ENCODE measurements at regions not wholly inside any gene's neighbourhood (a gene's known extent, or its start where the extent isn't known, plus 50 kb on each side); places are given as distances from the start of the nearest gene placed in this dataset.

DNA sequence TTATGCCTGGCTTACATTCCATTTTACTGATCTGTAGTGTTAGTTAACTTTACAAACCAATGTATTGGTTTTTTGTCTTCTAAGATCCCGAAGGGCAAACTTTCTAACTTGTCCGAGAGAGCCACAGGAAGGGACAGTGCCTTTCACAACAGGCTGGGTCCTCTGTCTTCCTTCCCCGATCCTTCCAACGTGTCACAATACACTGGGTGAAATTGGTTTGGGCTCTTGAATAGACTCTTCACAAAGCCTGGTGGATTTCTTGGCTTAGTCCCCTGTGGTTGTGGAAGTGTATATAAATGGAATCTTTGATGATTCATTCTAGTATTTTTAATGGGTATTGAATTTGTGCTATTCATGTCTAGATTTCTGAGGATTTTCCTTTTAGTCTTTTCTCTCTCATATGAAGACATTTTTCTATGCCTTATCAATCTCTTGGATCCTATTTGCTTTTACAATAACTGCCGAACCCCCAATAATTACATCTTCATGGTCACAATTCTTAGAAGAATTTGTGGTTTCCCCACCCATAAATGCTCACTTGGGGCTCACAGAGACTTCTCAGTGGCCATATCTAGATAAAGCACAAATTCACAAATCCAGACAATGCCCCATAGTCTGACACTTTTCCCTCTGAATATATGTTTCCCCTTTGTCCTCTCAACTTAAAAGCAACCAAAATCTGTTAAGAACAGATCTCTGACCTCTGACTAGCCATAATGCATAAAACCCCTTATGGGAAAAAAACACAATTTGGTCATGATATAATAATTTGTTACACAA is 107.7 kb downstream of the MTRR start:
- H3K27me3 ChIP-seq (replicated peaks; ENCODE audit: insufficient read depth): no peaks in the 10 kb centered on the region
- no peak overlapping the region for H3K4me3 ChIP-seq
- TF ChIP-seq POLR2AphosphoS5 (IDR thresholded peaks at IDR 0.05) (no peak), CTCF (IDR thresholded peaks at IDR 0.05) (no peak), POLR2A (IDR thresholded peaks at IDR 0.05) (no peak)
- DNase-seq (ENCODE audit: low spot score): no peak
- H3K36me3 ChIP-seq: no peaks in the 10 kb centered on the region
- intact Hi-C loops (cut with DNase I): no loop called here
- H3K27ac ChIP-seq: no peak overlapping the region
- WGBS: 83% methylated on average over 5 of the region's 5 CpGs
- H3K9me3 ChIP-seq: no peaks in the 10 kb centered on the region
- no peaks in the 10 kb centered on the region for H3K4me1 ChIP-seq (replicated peaks)

- intact Hi-C loops (cut with DNase I): no loop called here
- Histone ChIP-seq H3K27me3 (replicated peaks; ENCODE audit: insufficient read depth) (no peaks in the 10 kb centered on the region), H3K36me3 (no peaks in the 10 kb centered on the region), H3K4me1 (replicated peaks) (no peaks in the 10 kb centered on the region), H3K27ac (no peak overlapping the region), H3K4me3 (no peak overlapping the region), H3K9me3 (no peaks in the 10 kb centered on the region)
- WGBS: 30% methylated on average over 1 of the region's 1 CpG
- no peak for TF ChIP-seq CTCF (IDR thresholded peaks at IDR 0.05)
- no peak for TF ChIP-seq POLR2A (IDR thresholded peaks at IDR 0.05)
- TF ChIP-seq POLR2AphosphoS5 (IDR thresholded peaks at IDR 0.05): no peak
- DNase-seq (ENCODE audit: low spot score): no peak
Observed at GRCh38 chr5:7978114-7978513, 109.2 kb downstream of the MTRR start.

DNA sequence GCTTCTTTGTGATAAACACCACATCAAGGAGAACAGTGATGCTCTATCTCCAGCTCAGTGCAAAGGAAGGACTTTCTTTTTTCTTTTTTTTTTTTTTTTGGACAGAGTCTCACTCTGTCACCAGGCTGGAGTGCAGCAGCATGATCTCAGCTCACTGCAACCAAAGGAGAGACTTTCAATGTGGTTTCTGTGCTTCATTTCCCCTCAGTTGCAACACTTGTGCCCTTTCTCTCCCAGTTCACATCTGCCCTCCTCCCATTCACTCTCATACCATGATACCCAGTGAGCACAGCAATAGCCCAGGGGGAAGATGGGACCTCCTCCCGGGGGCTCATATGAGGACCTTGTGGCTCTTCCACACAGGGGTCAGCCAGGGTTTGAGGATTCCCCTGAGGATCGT is 110.0 kb downstream of the MTRR start:
- no peaks in the 10 kb centered on the region for H3K27me3 ChIP-seq (replicated peaks; ENCODE audit: insufficient read depth)
- no peaks in the 10 kb centered on the region for H3K9me3 ChIP-seq
- no peak overlapping the region for H3K4me3 ChIP-seq
- no peak overlapping the region for H3K27ac ChIP-seq
- intact Hi-C loops (cut with DNase I): no loop called here
- 100% methylated on average over 2 of the region's 2 CpGs for WGBS
- no peak for TF ChIP-seq CTCF (IDR thresholded peaks at IDR 0.05)
- TF ChIP-seq POLR2AphosphoS5 (IDR thresholded peaks at IDR 0.05): no peak
- TF ChIP-seq POLR2A (IDR thresholded peaks at IDR 0.05): no peak
- no peaks in the 10 kb centered on the region for H3K4me1 ChIP-seq (replicated peaks)
- DNase-seq (ENCODE audit: low spot score): no peak
- H3K36me3 ChIP-seq: no peaks in the 10 kb centered on the region

DNA sequence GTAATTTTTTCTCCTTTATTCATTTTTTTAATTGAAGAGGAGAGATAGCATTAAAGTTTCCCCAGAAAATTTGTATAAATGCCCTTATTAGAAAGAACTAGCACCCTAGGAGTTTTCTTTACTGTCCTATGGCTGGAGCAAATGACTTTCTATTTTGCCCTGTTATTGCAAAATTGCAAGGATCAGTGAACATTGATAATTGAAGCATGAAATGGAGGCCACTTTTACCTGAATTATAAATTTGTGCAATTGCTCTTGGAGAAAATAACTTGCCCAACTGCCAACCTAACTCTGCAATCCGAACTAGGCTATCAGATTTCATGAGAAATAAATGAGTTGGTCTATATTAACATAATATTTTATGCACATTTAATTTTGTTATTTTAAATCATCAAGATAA is 111.9 kb downstream of the MTRR start:
- Histone ChIP-seq H3K27ac (no peak overlapping the region), H3K27me3 (replicated peaks; ENCODE audit: insufficient read depth) (no peaks in the 10 kb centered on the region), H3K4me1 (replicated peaks) (no peaks in the 10 kb centered on the region), H3K9me3 (no peaks in the 10 kb centered on the region), H3K4me3 (no peak overlapping the region), H3K36me3 (no peaks in the 10 kb centered on the region)
- no peak for DNase-seq (ENCODE audit: low spot score)
- WGBS: 85% methylated on average over 1 of the region's 1 CpG
- intact Hi-C loops (cut with DNase I): no loop called here
- no peak for TF ChIP-seq POLR2AphosphoS5 (IDR thresholded peaks at IDR 0.05)
- no peak for TF ChIP-seq POLR2A (IDR thresholded peaks at IDR 0.05)
- no peak for TF ChIP-seq CTCF (IDR thresholded peaks at IDR 0.05)

- no peaks in the 10 kb centered on the region for H3K9me3 ChIP-seq
- intact Hi-C loops (cut with DNase I): no loop called here
- no peak overlapping the region for H3K4me3 ChIP-seq
- DNase-seq (ENCODE audit: low spot score): no peak
- WGBS: 92% methylated on average over 17 of the region's 18 CpGs
- H3K36me3 ChIP-seq: no peaks in the 10 kb centered on the region
- no peaks in the 10 kb centered on the region for H3K4me1 ChIP-seq (replicated peaks)
- H3K27me3 ChIP-seq (replicated peaks; ENCODE audit: insufficient read depth): no peaks in the 10 kb centered on the region
- TF ChIP-seq CTCF (IDR thresholded peaks at IDR 0.05) (no peak), POLR2AphosphoS5 (IDR thresholded peaks at IDR 0.05) (no peak), POLR2A (IDR thresholded peaks at IDR 0.05) (no peak)
- H3K27ac ChIP-seq: no peak overlapping the region
Observed at GRCh38 chr5:7983433-7983832, 114.5 kb downstream of the MTRR start.
